ENCODE measurements at regions not wholly inside any gene's neighbourhood (a gene's known extent, or its start where the extent isn't known, plus 50 kb on each side); places are given as distances from the start of the nearest gene placed in this dataset.

GRCh38 chr1:200267458-200267857, 142.4 kb downstream of the ZNF281 start:
- Histone ChIP-seq H3K9me3 (ENCODE audit: control insufficient read depth, insufficient read depth, low read depth, low read length) (no peaks in the 10 kb centered on the region), H2AFZ (ENCODE audit: low read length) (no peak overlapping the region), H3K4me2 (ENCODE audit: extremely low read depth, insufficient read depth, low read length) (no peak overlapping the region), H3K27me3 (ENCODE audit: control insufficient read depth, insufficient read depth, low read length) (no peaks in the 10 kb centered on the region), H3K4me3 (replicated peaks in 1 of 4; ENCODE audit: control extremely low read depth in 1 of 4, insufficient read depth in 1 of 4, low read depth in 3 of 4, low read length in 4 of 4) (no peak overlapping the region), H4K20me1 (ENCODE audit: control insufficient read depth, extremely low read depth, insufficient read depth, low read length) (no peaks in the 10 kb centered on the region), H3K9ac (ENCODE audit: insufficient read depth, low read length) (no peak overlapping the region), H3K4me1 (ENCODE audit: control insufficient read depth, extremely low read depth, insufficient read depth, low read length) (no peaks in the 10 kb centered on the region), H3K27ac (ENCODE audit: insufficient read depth, low read length) (no peak overlapping the region), H3K36me3 (ENCODE audit: control insufficient read depth, insufficient read depth, low read length) (no peaks in the 10 kb centered on the region), H3K79me2 (ENCODE audit: control insufficient read depth, insufficient read depth, low read length) (no peaks in the 10 kb centered on the region)
- TF ChIP-seq, protein P1, sequence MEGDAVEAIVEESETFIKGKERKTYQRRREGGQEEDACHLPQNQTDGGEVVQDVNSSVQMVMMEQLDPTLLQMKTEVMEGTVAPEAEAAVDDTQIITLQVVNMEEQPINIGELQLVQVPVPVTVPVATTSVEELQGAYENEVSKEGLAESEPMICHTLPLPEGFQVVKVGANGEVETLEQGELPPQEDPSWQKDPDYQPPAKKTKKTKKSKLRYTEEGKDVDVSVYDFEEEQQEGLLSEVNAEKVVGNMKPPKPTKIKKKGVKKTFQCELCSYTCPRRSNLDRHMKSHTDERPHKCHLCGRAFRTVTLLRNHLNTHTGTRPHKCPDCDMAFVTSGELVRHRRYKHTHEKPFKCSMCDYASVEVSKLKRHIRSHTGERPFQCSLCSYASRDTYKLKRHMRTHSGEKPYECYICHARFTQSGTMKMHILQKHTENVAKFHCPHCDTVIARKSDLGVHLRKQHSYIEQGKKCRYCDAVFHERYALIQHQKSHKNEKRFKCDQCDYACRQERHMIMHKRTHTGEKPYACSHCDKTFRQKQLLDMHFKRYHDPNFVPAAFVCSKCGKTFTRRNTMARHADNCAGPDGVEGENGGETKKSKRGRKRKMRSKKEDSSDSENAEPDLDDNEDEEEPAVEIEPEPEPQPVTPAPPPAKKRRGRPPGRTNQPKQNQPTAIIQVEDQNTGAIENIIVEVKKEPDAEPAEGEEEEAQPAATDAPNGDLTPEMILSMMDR (conservative IDR thresholded peaks at IDR 0.05 in 1 of 2, IDR thresholded peaks at IDR 0.05 in 1 of 2; ENCODE audit: low read depth in 1 of 2, low read length in 2 of 2): no peak
- TF ChIP-seq EZH2 (IDR thresholded peaks at IDR 0.05; ENCODE audit: low read length, missing control alignments): no peak
- no peak for DNase-seq (ENCODE audit: low read depth in 2 of 2)

DNA sequence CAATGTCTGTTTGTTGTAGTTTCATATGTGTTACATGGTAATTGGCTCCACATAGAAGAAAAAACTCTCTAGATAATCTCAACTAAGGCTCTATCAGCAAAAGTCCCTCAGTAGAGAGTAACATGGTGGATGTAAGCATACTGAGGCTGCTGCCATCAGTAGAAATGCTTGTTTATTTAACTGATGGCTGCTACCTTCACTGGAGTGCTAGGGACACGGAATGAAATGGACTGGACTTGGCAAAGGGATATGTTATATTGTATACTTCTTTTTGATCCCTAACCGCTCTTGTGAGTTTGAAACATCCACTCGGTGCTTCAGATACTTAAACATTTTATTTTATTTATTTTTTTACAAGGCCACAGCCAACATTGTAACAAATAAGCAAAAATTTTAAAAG, 143.0 kb downstream of the ZNF281 start:
- H4K20me1 ChIP-seq (ENCODE audit: control insufficient read depth, extremely low read depth, insufficient read depth, low read length): no peaks in the 10 kb centered on the region
- no peak overlapping the region for H3K4me2 ChIP-seq (ENCODE audit: extremely low read depth, insufficient read depth, low read length)
- H3K27me3 ChIP-seq (ENCODE audit: control insufficient read depth, insufficient read depth, low read length): no peaks in the 10 kb centered on the region
- no peaks in the 10 kb centered on the region for H3K79me2 ChIP-seq (ENCODE audit: control insufficient read depth, insufficient read depth, low read length)
- DNase-seq (ENCODE audit: low read depth in 2 of 2): no peak
- H3K4me3 ChIP-seq (replicated peaks in 1 of 4; ENCODE audit: control extremely low read depth in 1 of 4, insufficient read depth in 1 of 4, low read depth in 3 of 4, low read length in 4 of 4): no peak overlapping the region
- no peak overlapping the region for H2AFZ ChIP-seq (ENCODE audit: low read length)
- no peaks in the 10 kb centered on the region for H3K4me1 ChIP-seq (ENCODE audit: control insufficient read depth, extremely low read depth, insufficient read depth, low read length)
- H3K36me3 ChIP-seq (ENCODE audit: control insufficient read depth, insufficient read depth, low read length): no peaks in the 10 kb centered on the region
- H3K9ac ChIP-seq (ENCODE audit: insufficient read depth, low read length): no peak overlapping the region
- TF ChIP-seq, protein P1 (conservative IDR thresholded peaks at IDR 0.05 in 1 of 2, IDR thresholded peaks at IDR 0.05 in 1 of 2; ENCODE audit: low read depth in 1 of 2, low read length in 2 of 2): no peak
- no peak for TF ChIP-seq EZH2 (IDR thresholded peaks at IDR 0.05; ENCODE audit: low read length, missing control alignments)
- H3K9me3 ChIP-seq (ENCODE audit: control insufficient read depth, insufficient read depth, low read depth, low read length): no peaks in the 10 kb centered on the region
- H3K27ac ChIP-seq (ENCODE audit: insufficient read depth, low read length): no peak overlapping the region

- no peak for DNase-seq (ENCODE audit: low read depth in 2 of 2)
- Histone ChIP-seq H3K4me1 (ENCODE audit: control insufficient read depth, extremely low read depth, insufficient read depth, low read length) (no peaks in the 10 kb centered on the region), H3K4me3 (replicated peaks in 1 of 4; ENCODE audit: control extremely low read depth in 1 of 4, insufficient read depth in 1 of 4, low read depth in 3 of 4, low read length in 4 of 4) (no peak overlapping the region), H3K27ac (ENCODE audit: insufficient read depth, low read length) (no peak overlapping the region), H3K4me2 (ENCODE audit: extremely low read depth, insufficient read depth, low read length) (no peak overlapping the region), H3K36me3 (ENCODE audit: control insufficient read depth, insufficient read depth, low read length) (no peaks in the 10 kb centered on the region), H2AFZ (ENCODE audit: low read length) (no peak overlapping the region), H3K9me3 (ENCODE audit: control insufficient read depth, insufficient read depth, low read depth, low read length) (no peaks in the 10 kb centered on the region), H3K9ac (ENCODE audit: insufficient read depth, low read length) (no peak overlapping the region), H3K27me3 (ENCODE audit: control insufficient read depth, insufficient read depth, low read length) (no peaks in the 10 kb centered on the region), H4K20me1 (ENCODE audit: control insufficient read depth, extremely low read depth, insufficient read depth, low read length) (no peaks in the 10 kb centered on the region), H3K79me2 (ENCODE audit: control insufficient read depth, insufficient read depth, low read length) (no peaks in the 10 kb centered on the region)
- TF ChIP-seq EZH2 (IDR thresholded peaks at IDR 0.05; ENCODE audit: low read length, missing control alignments): no peak
- TF ChIP-seq, protein P1 (conservative IDR thresholded peaks at IDR 0.05 in 1 of 2, IDR thresholded peaks at IDR 0.05 in 1 of 2; ENCODE audit: low read depth in 1 of 2, low read length in 2 of 2): no peak
These were observed 144.0 kb downstream of the ZNF281 start for GRCh38 chr1:200265881-200266280.

Measured in fibroblast of lung (primary cell).